ENCODE measurements at regions not wholly inside any gene's neighbourhood (a gene's known extent, or its start where the extent isn't known, plus 50 kb on each side); places are given as distances from the start of the nearest gene placed in this dataset.

GRCh38 chr16:55930036-55930435 lies 54.9 kb upstream of the CES5A start:
- H3K4me3 ChIP-seq: no peak overlapping the region
- no peak for DNase-seq (ENCODE audit: low spot score)
- H3K27ac ChIP-seq: no peak overlapping the region
- TF ChIP-seq CTCF (IDR thresholded peaks at IDR 0.05): no peak

GRCh38 chr16:55929181-55929580 lies 54.0 kb upstream of the CES5A start:
- DNase-seq (ENCODE audit: low spot score): no peak
- Histone ChIP-seq H3K27ac (no peak overlapping the region), H3K4me3 (no peak overlapping the region)
- no peak for TF ChIP-seq CTCF (IDR thresholded peaks at IDR 0.05)

GRCh38 chr16:55925242-55925641 lies 50.1 kb upstream of the CES5A start:
- Histone ChIP-seq H3K27ac (no peak overlapping the region), H3K4me3 (no peak overlapping the region)
- DNase-seq (ENCODE audit: low spot score): no peak
- TF ChIP-seq CTCF (IDR thresholded peaks at IDR 0.05): no peak

All from coronary artery (tissue), 2 donors.